ENCODE measurements at regions not wholly inside any gene's neighbourhood (a gene's known extent, or its start where the extent isn't known, plus 50 kb on each side); places are given as distances from the start of the nearest gene placed in this dataset.

DNA sequence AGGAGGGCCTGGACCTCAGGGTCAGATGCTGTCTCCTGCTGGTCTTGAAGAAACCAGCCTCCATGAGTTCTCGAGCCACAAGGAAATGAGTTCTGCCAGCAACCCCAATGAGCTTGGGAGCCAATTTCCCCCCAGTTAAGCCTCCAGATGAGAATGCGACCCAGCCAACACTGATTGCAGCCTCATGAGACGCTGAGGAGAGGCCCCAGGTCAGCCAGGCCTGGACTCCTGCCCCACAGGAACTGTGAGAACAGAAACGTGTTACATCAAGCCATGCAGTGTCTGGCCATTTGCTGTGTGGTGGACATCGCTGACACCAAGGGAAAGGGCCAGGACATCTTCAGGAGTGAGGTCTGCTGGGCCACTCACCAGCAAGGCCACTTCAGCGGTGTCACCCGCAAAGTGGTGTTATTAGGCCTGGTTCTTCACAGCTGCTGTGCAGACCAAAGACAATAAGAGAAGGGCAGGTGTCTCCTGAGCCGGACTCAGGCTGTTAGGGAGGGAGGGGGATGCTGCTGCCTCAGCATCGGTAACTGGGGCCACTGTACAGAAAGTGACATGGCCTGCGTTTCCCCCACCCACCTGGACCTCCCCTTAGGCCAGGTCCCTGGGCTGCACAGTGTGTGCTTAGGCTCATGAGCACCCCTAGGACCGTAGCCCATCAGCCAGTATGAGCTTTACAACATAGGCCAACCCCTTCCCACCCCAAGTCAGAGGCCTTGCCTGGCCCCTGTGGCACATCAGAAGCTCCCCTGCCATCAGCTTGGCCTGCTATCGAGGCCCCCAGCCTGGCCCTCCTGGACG is 272.4 kb upstream of the RTL1 start:
- in situ Hi-C loops (cut with HindIII; ENCODE audit: low pct_ligation_motif_present, low sequenced_read_pairs): no loop called here
- no peaks in the 10 kb centered on the region for H3K36me3 ChIP-seq (replicated peaks)
- no peak overlapping the region for H3K27ac ChIP-seq
- DNase-seq: no peak
- TF ChIP-seq, protein P1, sequence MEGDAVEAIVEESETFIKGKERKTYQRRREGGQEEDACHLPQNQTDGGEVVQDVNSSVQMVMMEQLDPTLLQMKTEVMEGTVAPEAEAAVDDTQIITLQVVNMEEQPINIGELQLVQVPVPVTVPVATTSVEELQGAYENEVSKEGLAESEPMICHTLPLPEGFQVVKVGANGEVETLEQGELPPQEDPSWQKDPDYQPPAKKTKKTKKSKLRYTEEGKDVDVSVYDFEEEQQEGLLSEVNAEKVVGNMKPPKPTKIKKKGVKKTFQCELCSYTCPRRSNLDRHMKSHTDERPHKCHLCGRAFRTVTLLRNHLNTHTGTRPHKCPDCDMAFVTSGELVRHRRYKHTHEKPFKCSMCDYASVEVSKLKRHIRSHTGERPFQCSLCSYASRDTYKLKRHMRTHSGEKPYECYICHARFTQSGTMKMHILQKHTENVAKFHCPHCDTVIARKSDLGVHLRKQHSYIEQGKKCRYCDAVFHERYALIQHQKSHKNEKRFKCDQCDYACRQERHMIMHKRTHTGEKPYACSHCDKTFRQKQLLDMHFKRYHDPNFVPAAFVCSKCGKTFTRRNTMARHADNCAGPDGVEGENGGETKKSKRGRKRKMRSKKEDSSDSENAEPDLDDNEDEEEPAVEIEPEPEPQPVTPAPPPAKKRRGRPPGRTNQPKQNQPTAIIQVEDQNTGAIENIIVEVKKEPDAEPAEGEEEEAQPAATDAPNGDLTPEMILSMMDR (IDR thresholded peaks at IDR 0.05; ENCODE audit: low read depth, low read length, missing control alignments): no peak
- no peak overlapping the region for H3K4me3 ChIP-seq (ENCODE audit: low read depth, low read length)
- H3K27me3 ChIP-seq (replicated peaks): no peaks in the 10 kb centered on the region

DNA sequence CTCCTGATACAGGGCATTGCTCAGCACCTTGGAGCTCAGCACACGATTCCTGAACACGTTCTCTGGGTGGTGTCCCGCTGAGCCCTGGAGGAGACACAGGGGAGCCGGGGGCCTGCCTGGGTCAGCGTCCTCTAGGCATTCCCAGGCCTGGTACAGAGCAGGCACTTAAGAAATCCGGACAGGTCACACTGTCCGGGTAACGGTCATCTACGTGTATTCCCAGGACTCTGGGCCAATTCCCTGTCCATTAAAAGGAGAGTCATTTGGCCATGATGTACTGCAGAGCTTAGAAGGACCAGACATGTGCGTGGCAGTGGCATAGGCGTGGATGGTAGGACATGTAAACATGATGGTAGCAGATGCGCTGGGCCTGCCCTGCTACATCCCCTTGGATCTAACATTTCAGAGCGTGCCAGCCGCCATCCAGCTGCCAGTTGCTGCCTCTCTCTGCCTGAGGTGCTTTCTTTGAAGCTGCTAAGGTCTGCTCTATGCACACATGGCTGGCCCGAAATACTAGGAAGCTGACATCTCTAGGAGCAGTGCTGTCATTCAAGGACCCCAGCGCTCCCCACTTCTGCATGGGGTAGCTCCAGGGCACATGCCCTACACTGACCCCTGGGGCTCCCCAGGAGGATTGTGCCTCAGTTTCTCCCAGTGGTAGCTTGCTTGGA is 273.1 kb upstream of the RTL1 start:
- in situ Hi-C loops (cut with HindIII; ENCODE audit: low pct_ligation_motif_present, low sequenced_read_pairs): no loop called here
- H3K36me3 ChIP-seq (replicated peaks): no peaks in the 10 kb centered on the region
- TF ChIP-seq, protein P1 (IDR thresholded peaks at IDR 0.05; ENCODE audit: low read depth, low read length, missing control alignments): no peak
- H3K27ac ChIP-seq: no peak overlapping the region
- H3K27me3 ChIP-seq (replicated peaks): no peaks in the 10 kb centered on the region
- no peak for DNase-seq
- H3K4me3 ChIP-seq (ENCODE audit: low read depth, low read length): no peak overlapping the region

DNA sequence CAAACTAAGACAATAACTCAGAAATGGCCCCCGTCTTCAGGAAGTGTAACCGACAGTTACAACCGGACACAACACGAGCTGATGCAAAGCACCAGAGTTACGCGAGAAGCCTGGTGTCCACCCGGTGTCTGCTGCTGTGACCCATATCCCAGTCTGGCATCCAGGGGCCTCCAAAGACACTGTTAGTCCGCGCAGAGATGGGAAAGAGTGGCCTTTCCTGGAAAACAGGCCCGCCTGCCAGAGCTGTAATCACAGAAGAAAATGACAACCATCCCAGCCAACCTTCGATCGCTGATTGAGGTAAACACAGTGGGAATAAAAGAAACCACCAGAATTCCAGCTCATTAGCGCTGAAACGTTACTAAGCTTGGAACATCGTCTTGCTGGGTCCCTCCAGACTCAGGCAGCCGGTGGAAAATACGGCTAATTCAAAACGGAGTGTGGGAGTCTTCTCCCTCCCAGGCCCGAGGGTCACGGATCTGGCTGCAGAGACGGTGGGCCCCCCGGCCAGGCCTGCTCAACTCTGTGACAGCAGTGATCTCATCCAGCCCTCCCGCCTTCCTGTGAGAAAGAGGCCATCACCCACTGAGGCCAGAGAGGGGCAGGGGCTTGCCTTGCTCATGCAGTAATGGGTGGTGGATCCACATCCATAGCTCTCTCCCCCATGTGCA is 273.9 kb upstream of the RTL1 start:
- TF ChIP-seq, protein P1 (IDR thresholded peaks at IDR 0.05; ENCODE audit: low read depth, low read length, missing control alignments): no peak
- DNase-seq: no peak
- H3K4me3 ChIP-seq (ENCODE audit: low read depth, low read length): no peak overlapping the region
- H3K36me3 ChIP-seq (replicated peaks): no peaks in the 10 kb centered on the region
- no peak overlapping the region for H3K27ac ChIP-seq
- in situ Hi-C loops (cut with HindIII; ENCODE audit: low pct_ligation_motif_present, low sequenced_read_pairs): no loop called here
- no peaks in the 10 kb centered on the region for H3K27me3 ChIP-seq (replicated peaks)

DNA sequence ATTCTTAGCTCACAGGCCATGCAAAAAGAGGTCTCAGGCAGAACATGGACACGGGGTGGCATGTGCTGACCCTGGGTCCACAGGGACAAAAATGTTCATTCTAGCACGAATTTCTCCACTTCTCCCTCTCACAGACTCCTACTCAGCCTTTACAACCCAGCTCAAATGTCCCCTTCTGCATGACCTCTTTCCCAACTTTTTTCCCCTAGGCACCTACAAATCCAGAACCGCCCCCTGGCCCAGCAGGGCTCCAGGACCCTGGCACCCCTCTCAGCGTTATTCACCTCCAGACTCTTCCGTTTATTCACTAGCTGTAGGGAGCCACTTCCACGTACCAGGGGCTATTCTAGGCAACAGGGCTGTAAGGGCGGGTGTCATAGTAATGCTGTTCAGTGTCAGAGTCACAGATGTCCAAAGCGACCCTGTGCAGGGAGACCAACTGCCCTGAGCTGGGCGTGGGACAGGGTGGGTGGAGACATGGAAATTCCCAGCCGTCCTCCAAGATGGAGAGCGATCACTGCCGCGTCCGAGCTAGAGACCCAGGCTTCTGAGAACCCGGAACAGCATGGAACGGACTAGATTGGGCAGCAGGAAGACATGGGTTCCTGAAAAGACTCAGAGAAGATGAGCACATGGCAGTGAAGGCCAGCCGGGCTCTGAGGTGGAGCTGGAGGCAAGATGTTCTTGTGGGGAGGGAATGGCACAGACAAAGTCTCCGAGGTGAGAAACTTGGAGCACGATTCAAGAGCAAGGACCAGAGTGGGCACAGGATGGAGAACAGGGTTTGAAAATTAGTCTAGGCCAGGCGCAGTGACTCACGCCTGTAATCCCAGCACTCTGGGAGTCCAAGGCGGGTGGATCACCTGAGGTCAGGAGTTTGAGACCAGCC is 274.9 kb upstream of the RTL1 start:
- Histone ChIP-seq H3K4me3 (ENCODE audit: low read depth, low read length) (no peak overlapping the region), H3K36me3 (replicated peaks) (no peaks in the 10 kb centered on the region), H3K27ac (no peak overlapping the region), H3K27me3 (replicated peaks) (no peaks in the 10 kb centered on the region)
- in situ Hi-C loops (cut with HindIII; ENCODE audit: low pct_ligation_motif_present, low sequenced_read_pairs): no loop called here
- DNase-seq: no peak
- TF ChIP-seq, protein P1 (IDR thresholded peaks at IDR 0.05; ENCODE audit: low read depth, low read length, missing control alignments): no peak

DNA sequence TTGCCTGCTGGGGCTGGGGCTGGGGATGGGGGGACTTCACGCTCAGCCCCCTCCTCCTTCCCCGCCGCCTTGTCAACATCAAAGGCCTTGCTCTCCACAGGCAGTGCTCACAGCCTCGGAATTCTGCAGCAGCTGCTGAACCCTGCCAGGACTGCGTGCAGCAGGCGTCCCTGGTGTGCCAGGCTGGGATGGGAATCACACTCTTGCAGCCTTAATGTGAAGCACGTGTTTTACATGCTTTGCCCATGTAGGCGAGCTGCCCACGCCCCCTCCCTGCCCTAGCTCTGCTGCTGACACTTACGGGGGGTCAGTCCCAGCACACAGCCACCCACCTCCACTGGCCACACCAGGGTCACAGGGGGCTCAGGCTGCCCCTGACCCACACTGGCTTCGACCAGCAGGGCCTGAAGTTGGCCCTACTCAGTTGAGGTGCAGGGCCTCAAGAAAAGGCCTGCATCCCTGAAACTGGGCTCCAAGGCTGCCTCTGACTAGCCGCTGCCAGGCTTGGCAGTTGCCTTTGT is 276.2 kb upstream of the RTL1 start:
- in situ Hi-C loops (cut with HindIII; ENCODE audit: low pct_ligation_motif_present, low sequenced_read_pairs): no loop called here
- TF ChIP-seq, protein P1 (IDR thresholded peaks at IDR 0.05; ENCODE audit: low read depth, low read length, missing control alignments): no peak
- no peak overlapping the region for H3K27ac ChIP-seq
- H3K27me3 ChIP-seq (replicated peaks): no peaks in the 10 kb centered on the region
- no peak for DNase-seq
- no peaks in the 10 kb centered on the region for H3K36me3 ChIP-seq (replicated peaks)
- no peak overlapping the region for H3K4me3 ChIP-seq (ENCODE audit: low read depth, low read length)

All from brain microvascular endothelial cell (primary cell).